Body of pancreas (tissue), 4 donors: ENCODE measurements at regions not wholly inside any gene's neighbourhood (a gene's known extent, or its start where the extent isn't known, plus 50 kb on each side); places are given as distances from the start of the nearest gene placed in this dataset.
"Not testable (repeated sequence)": the region's sequence is repeated elsewhere in the genome, so short reads cannot be mapped to it uniquely, and the experiment has no call there.

Experiments
- CTCF ChIP-seq, 7 experiments: fragments of 450-650 bp in 4 of 7; fragments of 200-600 bp in 3 of 7; sonication (generic) in 3 of 7; IDR thresholded peaks; one replicate each; pipeline ENCODE4 v1.5.1; 2016 to 2019; ENCODE audit warnings: antibody characterized with exemption in 7 of 7
- POLR2A ChIP-seq, 3 donors: fragments of 450-650 bp; IDR thresholded peaks; one replicate each; pipeline ENCODE4 v1.6.1; 2016; ENCODE audit warnings: antibody characterized with exemption in 3 of 3, mild to moderate bottlenecking in 2 of 3

- not testable (repeated sequence) for TF ChIP-seq POLR2A, CTCF (IDR thresholded peaks at IDR 0.05)
These were observed 422.1 kb downstream of the PSAT1 start for GRCh38 chr9:78719029-78719428.
